ENCODE measurements at regions not wholly inside any gene's neighbourhood (a gene's known extent, or its start where the extent isn't known, plus 50 kb on each side); places are given as distances from the start of the nearest gene placed in this dataset.
"Not testable (repeated sequence)": the region's sequence is repeated elsewhere in the genome, so short reads cannot be mapped to it uniquely, and the experiment has no call there.

GRCh38 chr4:85018983-85019382 is 52.5 kb upstream of the WDFY3 start:
- no peak for DNase-seq

GRCh38 chr4:85019411-85019810 is 52.9 kb upstream of the WDFY3 start:
- no peak for DNase-seq

GRCh38 chr4:85024671-85025070 is 58.2 kb upstream of the WDFY3 start:
- DNase-seq, result no peak

- DNase-seq, result no peak
Observed at GRCh38 chr4:85028910-85029309, 62.4 kb upstream of the WDFY3 start.

- no peak for DNase-seq
Observed at GRCh38 chr4:85029453-85029852, 63.0 kb upstream of the WDFY3 start.

GRCh38 chr4:85030156-85030555 is 63.7 kb upstream of the WDFY3 start:
- no peak for DNase-seq

GRCh38 chr4:85033838-85034237 is 67.3 kb upstream of the WDFY3 start:
- not testable (repeated sequence) for DNase-seq

- no peak for DNase-seq
Observed at GRCh38 chr4:85039526-85039925, 73.0 kb upstream of the WDFY3 start.

- not testable (repeated sequence) for DNase-seq
Observed at GRCh38 chr4:85043812-85044496, 77.5 kb upstream of the WDFY3 start.

GRCh38 chr4:85050736-85051135 is 84.2 kb upstream of the WDFY3 start:
- DNase-seq, result no peak

GRCh38 chr4:85051526-85051925 is 85.0 kb upstream of the WDFY3 start:
- no peak for DNase-seq

GRCh38 chr4:85054925-85055324 is 88.4 kb upstream of the WDFY3 start:
- not testable (repeated sequence) for DNase-seq

- DNase-seq, result no peak
Observed at GRCh38 chr4:85058551-85058950, 92.1 kb upstream of the WDFY3 start.

GRCh38 chr4:85061974-85062373 is 95.5 kb upstream of the WDFY3 start:
- DNase-seq, result no peak

- no peak for DNase-seq
Observed at GRCh38 chr4:85062466-85062865, 96.0 kb upstream of the WDFY3 start.

- no peak for DNase-seq
Observed at GRCh38 chr4:85067342-85067741, 100.9 kb upstream of the WDFY3 start.

GRCh38 chr4:85078016-85078415 is 111.5 kb upstream of the WDFY3 start:
- no peak for DNase-seq

- no peak for DNase-seq
Observed at GRCh38 chr4:85081196-85081595, 114.7 kb upstream of the WDFY3 start.

GRCh38 chr4:85084371-85085094 is 118.0 kb upstream of the WDFY3 start:
- peak; percentile 7 for DNase-seq

GRCh38 chr4:85086721-85087120 is 120.2 kb upstream of the WDFY3 start:
- no peak for DNase-seq

GRCh38 chr4:85092536-85092935 is 126.0 kb upstream of the WDFY3 start:
- DNase-seq, result no peak

GRCh38 chr4:85092943-85093342 is 126.5 kb upstream of the WDFY3 start:
- no peak for DNase-seq

GRCh38 chr4:85094735-85095134 is 128.2 kb upstream of the WDFY3 start:
- DNase-seq, result no peak

GRCh38 chr4:85102606-85103005 is 136.1 kb upstream of the WDFY3 start:
- no peak for DNase-seq

- DNase-seq, result no peak
Observed at GRCh38 chr4:85106166-85106565, 139.7 kb upstream of the WDFY3 start.

All from CD4-positive, alpha-beta T cell treated with Interleukin-17A for 4 hours (primary cell).